K562 (cell line): ENCODE measurements at regions not wholly inside any gene's neighbourhood (a gene's known extent, or its start where the extent isn't known, plus 50 kb on each side); places are given as distances from the start of the nearest gene placed in this dataset.

Experiments
- CTCF ChIP-seq, 3 experiments: IDR thresholded peaks in 2 of 3; conservative IDR thresholded peaks in 1 of 3; 2 replicates each; pipeline ENCODE4 v1.5.1; 2011 to 2012; ENCODE audit warnings: low read length in 3 of 3, mild to moderate bottlenecking in 3 of 3, control low read depth in 2 of 3, improper control_type of control experiment in 1 of 3, inconsistent platforms in 1 of 3, low read depth in 1 of 3, mixed read lengths in 1 of 3, moderate library complexity in 1 of 3; ENCODE audit not compliant: insufficient read depth in 2 of 3
- POLR2A ChIP-seq: fragments of 450-650 bp; conservative IDR thresholded peaks from 2 replicates; pipeline ENCODE4 v1.6.1; 2016
- POLR2AphosphoS5 ChIP-seq: IDR thresholded peaks from 2 replicates; pipeline ENCODE4 v1.6.1; 2011; ENCODE audit warnings: mild to moderate bottlenecking, low read depth, low read length, moderate library complexity; ENCODE audit not compliant: control insufficient read depth, insufficient read depth
- TEAD4 ChIP-seq, 2 experiments: sonication (generic) in 1 of 2; formaldehyde crosslinking in 1 of 2; IDR thresholded peaks; 2 replicates each; pipeline versions ENCODE4 v1.6.1 to v1.8.0; 2012 to 2022; ENCODE audit warnings: borderline replicate concordance in 1 of 2, inconsistent platforms in 1 of 2, low read length in 1 of 2, mild to moderate bottlenecking in 1 of 2, missing genetic modification reagents in 1 of 2
- ZBED1 ChIP-seq: IDR thresholded peaks from 2 replicates; pipeline ENCODE4 v1.6.1; 2014

GRCh38 chr22:42180349-42180842 lies 49.8 kb upstream of the CYP2D6 start:
- TF ChIP-seq CTCF (IDR thresholded peaks at IDR 0.05 in 2 of 3, conservative IDR thresholded peaks at IDR 0.05 in 1 of 3; ENCODE audit: insufficient read depth in 2 of 3, low read depth in 1 of 3, low read length in 3 of 3), result no peak
- peak; percentile 81 for TF ChIP-seq POLR2AphosphoS5
- no peak for TF ChIP-seq POLR2A
- TF ChIP-seq ZBED1, result no peak
- peak; percentile 92 for TF ChIP-seq TEAD4 (IDR thresholded peaks at IDR 0.05; ENCODE audit: low read length)
- no peak for TF ChIP-seq TEAD4 (CRISPR knock-in tag; IDR thresholded peaks at IDR 0.05; ENCODE audit: borderline replicate concordance)
